ENCODE measurements at regions not wholly inside any gene's neighbourhood (a gene's known extent, or its start where the extent isn't known, plus 50 kb on each side); places are given as distances from the start of the nearest gene placed in this dataset.

DNA sequence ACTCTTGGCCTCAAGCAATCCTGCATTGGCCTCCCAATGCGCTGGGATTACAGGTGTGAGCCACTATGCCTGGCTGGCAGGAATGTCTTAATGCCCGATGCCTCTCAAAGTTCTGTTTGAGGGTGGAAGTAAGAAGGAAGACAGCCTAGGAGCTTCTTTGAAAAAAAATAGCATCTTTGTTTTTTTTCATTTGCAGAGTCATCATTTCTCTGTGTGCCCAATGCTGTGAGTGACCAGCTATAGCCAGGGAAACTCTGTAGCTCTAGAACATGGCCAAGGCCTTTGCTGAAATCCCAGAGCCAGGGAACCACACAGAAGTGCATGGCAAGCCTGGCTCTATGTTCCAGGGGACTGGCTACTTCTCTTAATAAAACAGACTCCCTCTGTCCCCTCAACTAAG lies 260.0 kb downstream of the C1D start:
- H3K36me3 ChIP-seq: no peaks in the 10 kb centered on the region
- TF ChIP-seq EP300 (IDR thresholded peaks at IDR 0.05; ENCODE audit: low read depth) (no peak), POLR2AphosphoS5 (IDR thresholded peaks at IDR 0.05) (no peak), POLR2A (IDR thresholded peaks at IDR 0.05) (no peak)
- TF ChIP-seq, protein P1, sequence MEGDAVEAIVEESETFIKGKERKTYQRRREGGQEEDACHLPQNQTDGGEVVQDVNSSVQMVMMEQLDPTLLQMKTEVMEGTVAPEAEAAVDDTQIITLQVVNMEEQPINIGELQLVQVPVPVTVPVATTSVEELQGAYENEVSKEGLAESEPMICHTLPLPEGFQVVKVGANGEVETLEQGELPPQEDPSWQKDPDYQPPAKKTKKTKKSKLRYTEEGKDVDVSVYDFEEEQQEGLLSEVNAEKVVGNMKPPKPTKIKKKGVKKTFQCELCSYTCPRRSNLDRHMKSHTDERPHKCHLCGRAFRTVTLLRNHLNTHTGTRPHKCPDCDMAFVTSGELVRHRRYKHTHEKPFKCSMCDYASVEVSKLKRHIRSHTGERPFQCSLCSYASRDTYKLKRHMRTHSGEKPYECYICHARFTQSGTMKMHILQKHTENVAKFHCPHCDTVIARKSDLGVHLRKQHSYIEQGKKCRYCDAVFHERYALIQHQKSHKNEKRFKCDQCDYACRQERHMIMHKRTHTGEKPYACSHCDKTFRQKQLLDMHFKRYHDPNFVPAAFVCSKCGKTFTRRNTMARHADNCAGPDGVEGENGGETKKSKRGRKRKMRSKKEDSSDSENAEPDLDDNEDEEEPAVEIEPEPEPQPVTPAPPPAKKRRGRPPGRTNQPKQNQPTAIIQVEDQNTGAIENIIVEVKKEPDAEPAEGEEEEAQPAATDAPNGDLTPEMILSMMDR (IDR thresholded peaks at IDR 0.05): no peak
- H3K4me1 ChIP-seq: peaks cover 0 to 2% (median 0%) of the 10 kb centered on the region in 4 donors
- intact Hi-C loops (cut with DNase I; ENCODE audit: low total_unique reads) (no loop called here), in situ Hi-C loops (cut with MboI; ENCODE audit: low pct_ligation_motif_present in 1 of 4, low pct_unique_long_range_greater_than_20kb in 1 of 4, low sequenced_read_pairs in 3 of 4) (no loop called here)
- H3K4me3 ChIP-seq: no peak overlapping the region
- no peak for DNase-seq
- no peaks in the 10 kb centered on the region for H3K9me3 ChIP-seq
- no peak overlapping the region for H3K27ac ChIP-seq
- 47 to 70% methylated on average over 2 of the region's 2 CpGs for WGBS, 2 donors (ENCODE audit: low coverage in 1 of 2)
- no peaks in the 10 kb centered on the region for H3K27me3 ChIP-seq

DNA sequence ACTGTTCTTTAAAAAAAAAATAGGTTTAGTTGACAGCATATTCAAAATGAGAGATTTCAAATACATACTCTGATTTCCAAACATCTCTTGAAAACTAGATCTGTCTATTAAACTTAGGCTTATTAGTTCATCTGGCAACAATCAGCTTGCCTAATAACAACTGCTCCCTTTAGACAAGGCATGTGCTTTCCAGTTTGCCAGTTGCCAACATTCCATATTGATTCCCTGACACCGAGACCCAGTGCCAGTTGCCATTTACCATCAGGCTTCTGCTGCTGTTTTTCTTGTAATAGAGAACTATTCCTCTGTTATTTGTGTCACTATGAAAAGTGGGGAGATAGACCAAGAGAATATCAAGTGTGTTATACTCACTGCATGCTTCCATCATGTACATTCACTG lies 256.0 kb downstream of the C1D start:
- Histone ChIP-seq H3K27ac (no peak overlapping the region), H3K27me3 (no peaks in the 10 kb centered on the region), H3K4me3 (no peak overlapping the region), H3K4me1 (no peaks in the 10 kb centered on the region), H3K36me3 (no peaks in the 10 kb centered on the region), H3K9me3 (peaks cover 0 to 5% of the 10 kb centered on the region in 2 donors)
- DNase-seq: no peak
- TF ChIP-seq, protein P1 (IDR thresholded peaks at IDR 0.05): no peak
- TF ChIP-seq POLR2AphosphoS5 (IDR thresholded peaks at IDR 0.05) (no peak), EP300 (IDR thresholded peaks at IDR 0.05; ENCODE audit: low read depth) (no peak), POLR2A (IDR thresholded peaks at IDR 0.05) (no peak)
- WGBS, 2 donors (ENCODE audit: low coverage in 1 of 2): 76 to 80% methylated on average over 1 of the region's 1 CpG
- in situ Hi-C loops (cut with MboI; ENCODE audit: low pct_ligation_motif_present in 1 of 4, low pct_unique_long_range_greater_than_20kb in 1 of 4, low sequenced_read_pairs in 3 of 4) (no loop called here), intact Hi-C loops (cut with DNase I; ENCODE audit: low total_unique reads) (no loop called here)

DNA sequence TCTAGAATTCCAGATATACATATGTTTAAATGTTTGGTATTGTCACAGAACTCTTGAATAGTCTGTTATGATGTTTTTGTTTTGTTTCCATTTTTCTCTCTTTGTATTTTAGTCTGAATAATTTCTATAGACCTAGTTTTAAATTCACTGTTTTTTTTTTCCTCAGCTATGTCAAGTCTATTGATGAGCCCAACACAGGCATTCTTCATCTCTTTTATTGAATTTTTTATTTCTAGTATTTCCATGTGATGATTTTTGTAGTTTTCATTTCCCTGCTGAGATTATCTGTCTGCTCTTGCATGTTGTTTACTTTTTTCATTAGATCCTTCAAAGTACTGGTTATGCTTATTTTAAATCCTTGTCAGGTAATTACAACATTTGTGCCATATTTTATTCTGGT lies 254.7 kb downstream of the C1D start:
- Histone ChIP-seq H3K4me1 (no peaks in the 10 kb centered on the region), H3K27me3 (no peaks in the 10 kb centered on the region), H3K27ac (no peak overlapping the region), H3K9me3 (peaks cover 0 to 5% of the 10 kb centered on the region in 2 donors), H3K36me3 (no peaks in the 10 kb centered on the region), H3K4me3 (no peak overlapping the region)
- TF ChIP-seq POLR2A (IDR thresholded peaks at IDR 0.05): no peak
- no peak for TF ChIP-seq POLR2AphosphoS5 (IDR thresholded peaks at IDR 0.05)
- TF ChIP-seq, protein P1 (IDR thresholded peaks at IDR 0.05): no peak
- no peak for TF ChIP-seq EP300 (IDR thresholded peaks at IDR 0.05; ENCODE audit: low read depth)
- in situ Hi-C loops (cut with MboI; ENCODE audit: low pct_ligation_motif_present in 1 of 4, low pct_unique_long_range_greater_than_20kb in 1 of 4, low sequenced_read_pairs in 3 of 4) (no loop called here), intact Hi-C loops (cut with DNase I; ENCODE audit: low total_unique reads) (no loop called here)
- DNase-seq: no peak

DNA sequence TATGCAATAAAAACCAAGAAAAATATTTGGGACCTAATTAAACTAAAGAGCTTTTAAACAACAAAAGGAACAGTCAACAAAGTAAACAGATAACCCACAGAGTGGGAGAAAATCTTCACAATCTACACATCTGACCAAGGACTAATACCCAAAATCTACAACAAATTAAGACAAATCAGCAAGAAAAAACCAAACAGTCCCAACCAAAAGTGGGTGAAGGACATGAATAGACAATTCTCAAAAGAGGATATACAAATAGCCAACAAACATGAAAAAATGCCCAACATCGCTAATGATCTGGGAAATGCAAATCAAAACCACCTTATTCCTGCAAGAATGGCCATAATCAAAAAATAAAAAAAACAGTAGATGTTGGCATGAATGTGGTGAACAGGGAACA lies 250.1 kb downstream of the C1D start:
- in situ Hi-C loops (cut with MboI; ENCODE audit: low pct_ligation_motif_present in 1 of 4, low pct_unique_long_range_greater_than_20kb in 1 of 4, low sequenced_read_pairs in 3 of 4) (no loop called here), intact Hi-C loops (cut with DNase I; ENCODE audit: low total_unique reads) (no loop called here)
- Histone ChIP-seq H3K4me1 (no peaks in the 10 kb centered on the region), H3K27ac (no peak overlapping the region), H3K36me3 (no peaks in the 10 kb centered on the region), H3K27me3 (no peaks in the 10 kb centered on the region), H3K4me3 (no peak overlapping the region), H3K9me3 (peaks cover 0 to 5% of the 10 kb centered on the region in 2 donors)
- WGBS, 2 donors (ENCODE audit: low coverage in 1 of 2): 75 to 93% methylated on average over 1 of the region's 1 CpG
- DNase-seq: no peak
- TF ChIP-seq POLR2A (IDR thresholded peaks at IDR 0.05): no peak
- TF ChIP-seq, protein P1 (IDR thresholded peaks at IDR 0.05): no peak
- TF ChIP-seq EP300 (IDR thresholded peaks at IDR 0.05; ENCODE audit: low read depth): no peak
- TF ChIP-seq POLR2AphosphoS5 (IDR thresholded peaks at IDR 0.05): no peak

Data from transverse colon (tissue), 4 donors.